ENCODE measurements at regions not wholly inside any gene's neighbourhood (a gene's known extent, or its start where the extent isn't known, plus 50 kb on each side); places are given as distances from the start of the nearest gene placed in this dataset.

DNA sequence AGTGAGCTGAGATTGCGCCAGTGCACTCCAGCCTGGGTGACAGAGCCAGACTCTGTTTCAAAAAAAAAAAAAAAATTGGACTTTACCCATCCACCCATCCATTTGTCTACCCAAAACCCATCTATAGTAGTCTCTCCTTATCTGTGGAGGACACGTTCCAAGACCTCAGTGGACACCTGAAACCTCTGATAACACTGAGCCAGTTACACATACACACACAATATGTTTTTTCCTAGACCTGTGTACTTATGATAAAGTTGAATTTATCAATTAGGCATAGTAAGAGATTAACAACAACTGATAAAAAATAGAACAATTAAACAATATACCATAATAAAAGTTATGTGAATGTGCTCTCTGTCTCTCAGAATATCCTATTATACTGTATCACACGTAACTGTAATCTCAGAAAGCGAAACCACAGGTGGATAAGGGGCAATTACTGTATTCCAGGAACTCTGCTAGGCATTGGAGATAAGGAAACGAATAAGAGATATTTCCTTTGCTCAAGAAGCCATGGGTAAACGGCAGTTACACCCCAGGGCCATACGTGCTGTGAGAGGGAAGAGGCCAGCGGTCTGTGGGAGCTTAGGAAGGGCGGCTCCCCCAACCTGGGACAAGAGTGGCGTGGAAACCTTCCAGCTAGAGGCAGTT is 84.2 kb upstream of the DISP3 start:
- no peak overlapping the region for H2AFZ ChIP-seq
- peaks cover 15% of the 10 kb centered on the region for H3K4me1 Mint-ChIP-seq
- no peaks in the 10 kb centered on the region for H3K36me3 ChIP-seq (ENCODE audit: insufficient read depth)
- H3K9me3 Mint-ChIP-seq = no peaks in the 10 kb centered on the region
- H3K27ac ChIP-seq (ENCODE audit: low read depth) = no peak overlapping the region
- H4K20me1 ChIP-seq (replicated peaks; ENCODE audit: insufficient read depth) = no peaks in the 10 kb centered on the region
- no peak overlapping the region for H3K4me2 ChIP-seq
- ATAC-seq (no peak), DNase-seq (ENCODE audit: low spot score) (no peak)
- TF ChIP-seq ZNF114 (CRISPR knock-in tag; IDR thresholded peaks at IDR 0.05) = no peak
- TF ChIP-seq JUNB (IDR thresholded peaks at IDR 0.05; ENCODE audit: unreplicated experiment) = no peak
- TF ChIP-seq, protein P1, sequence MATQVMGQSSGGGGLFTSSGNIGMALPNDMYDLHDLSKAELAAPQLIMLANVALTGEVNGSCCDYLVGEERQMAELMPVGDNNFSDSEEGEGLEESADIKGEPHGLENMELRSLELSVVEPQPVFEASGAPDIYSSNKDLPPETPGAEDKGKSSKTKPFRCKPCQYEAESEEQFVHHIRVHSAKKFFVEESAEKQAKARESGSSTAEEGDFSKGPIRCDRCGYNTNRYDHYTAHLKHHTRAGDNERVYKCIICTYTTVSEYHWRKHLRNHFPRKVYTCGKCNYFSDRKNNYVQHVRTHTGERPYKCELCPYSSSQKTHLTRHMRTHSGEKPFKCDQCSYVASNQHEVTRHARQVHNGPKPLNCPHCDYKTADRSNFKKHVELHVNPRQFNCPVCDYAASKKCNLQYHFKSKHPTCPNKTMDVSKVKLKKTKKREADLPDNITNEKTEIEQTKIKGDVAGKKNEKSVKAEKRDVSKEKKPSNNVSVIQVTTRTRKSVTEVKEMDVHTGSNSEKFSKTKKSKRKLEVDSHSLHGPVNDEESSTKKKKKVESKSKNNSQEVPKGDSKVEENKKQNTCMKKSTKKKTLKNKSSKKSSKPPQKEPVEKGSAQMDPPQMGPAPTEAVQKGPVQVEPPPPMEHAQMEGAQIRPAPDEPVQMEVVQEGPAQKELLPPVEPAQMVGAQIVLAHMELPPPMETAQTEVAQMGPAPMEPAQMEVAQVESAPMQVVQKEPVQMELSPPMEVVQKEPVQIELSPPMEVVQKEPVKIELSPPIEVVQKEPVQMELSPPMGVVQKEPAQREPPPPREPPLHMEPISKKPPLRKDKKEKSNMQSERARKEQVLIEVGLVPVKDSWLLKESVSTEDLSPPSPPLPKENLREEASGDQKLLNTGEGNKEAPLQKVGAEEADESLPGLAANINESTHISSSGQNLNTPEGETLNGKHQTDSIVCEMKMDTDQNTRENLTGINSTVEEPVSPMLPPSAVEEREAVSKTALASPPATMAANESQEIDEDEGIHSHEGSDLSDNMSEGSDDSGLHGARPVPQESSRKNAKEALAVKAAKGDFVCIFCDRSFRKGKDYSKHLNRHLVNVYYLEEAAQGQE (IDR thresholded peaks at IDR 0.05; ENCODE audit: unreplicated experiment) = no peak
- no peak for TF ChIP-seq CREB1 (CRISPR knock-in tag; IDR thresholded peaks at IDR 0.05; ENCODE audit: low read depth)
- TF ChIP-seq STAT1 (IDR thresholded peaks at IDR 0.05; ENCODE audit: unreplicated experiment) = no peak
- no peak for TF ChIP-seq ZNF331 (CRISPR knock-in tag; IDR thresholded peaks at IDR 0.05; ENCODE audit: low read depth)
- no peak for TF ChIP-seq NANOG (IDR thresholded peaks at IDR 0.05; ENCODE audit: borderline replicate concordance)
- TF ChIP-seq EZH2phosphoT487 (IDR thresholded peaks at IDR 0.05; ENCODE audit: unreplicated experiment) = no peak
- no peak for TF ChIP-seq CTCF (conservative IDR thresholded peaks at IDR 0.05; ENCODE audit: low read depth in 2 of 2)
- no peak for TF ChIP-seq EZH2 (IDR thresholded peaks at IDR 0.05; ENCODE audit: low read depth, unreplicated experiment)
- TF ChIP-seq ETS1 (IDR thresholded peaks at IDR 0.05) = no peak
- no peak for TF ChIP-seq POLR2AphosphoS5 (IDR thresholded peaks at IDR 0.05; ENCODE audit: low read depth)
- TF ChIP-seq, protein P2, sequence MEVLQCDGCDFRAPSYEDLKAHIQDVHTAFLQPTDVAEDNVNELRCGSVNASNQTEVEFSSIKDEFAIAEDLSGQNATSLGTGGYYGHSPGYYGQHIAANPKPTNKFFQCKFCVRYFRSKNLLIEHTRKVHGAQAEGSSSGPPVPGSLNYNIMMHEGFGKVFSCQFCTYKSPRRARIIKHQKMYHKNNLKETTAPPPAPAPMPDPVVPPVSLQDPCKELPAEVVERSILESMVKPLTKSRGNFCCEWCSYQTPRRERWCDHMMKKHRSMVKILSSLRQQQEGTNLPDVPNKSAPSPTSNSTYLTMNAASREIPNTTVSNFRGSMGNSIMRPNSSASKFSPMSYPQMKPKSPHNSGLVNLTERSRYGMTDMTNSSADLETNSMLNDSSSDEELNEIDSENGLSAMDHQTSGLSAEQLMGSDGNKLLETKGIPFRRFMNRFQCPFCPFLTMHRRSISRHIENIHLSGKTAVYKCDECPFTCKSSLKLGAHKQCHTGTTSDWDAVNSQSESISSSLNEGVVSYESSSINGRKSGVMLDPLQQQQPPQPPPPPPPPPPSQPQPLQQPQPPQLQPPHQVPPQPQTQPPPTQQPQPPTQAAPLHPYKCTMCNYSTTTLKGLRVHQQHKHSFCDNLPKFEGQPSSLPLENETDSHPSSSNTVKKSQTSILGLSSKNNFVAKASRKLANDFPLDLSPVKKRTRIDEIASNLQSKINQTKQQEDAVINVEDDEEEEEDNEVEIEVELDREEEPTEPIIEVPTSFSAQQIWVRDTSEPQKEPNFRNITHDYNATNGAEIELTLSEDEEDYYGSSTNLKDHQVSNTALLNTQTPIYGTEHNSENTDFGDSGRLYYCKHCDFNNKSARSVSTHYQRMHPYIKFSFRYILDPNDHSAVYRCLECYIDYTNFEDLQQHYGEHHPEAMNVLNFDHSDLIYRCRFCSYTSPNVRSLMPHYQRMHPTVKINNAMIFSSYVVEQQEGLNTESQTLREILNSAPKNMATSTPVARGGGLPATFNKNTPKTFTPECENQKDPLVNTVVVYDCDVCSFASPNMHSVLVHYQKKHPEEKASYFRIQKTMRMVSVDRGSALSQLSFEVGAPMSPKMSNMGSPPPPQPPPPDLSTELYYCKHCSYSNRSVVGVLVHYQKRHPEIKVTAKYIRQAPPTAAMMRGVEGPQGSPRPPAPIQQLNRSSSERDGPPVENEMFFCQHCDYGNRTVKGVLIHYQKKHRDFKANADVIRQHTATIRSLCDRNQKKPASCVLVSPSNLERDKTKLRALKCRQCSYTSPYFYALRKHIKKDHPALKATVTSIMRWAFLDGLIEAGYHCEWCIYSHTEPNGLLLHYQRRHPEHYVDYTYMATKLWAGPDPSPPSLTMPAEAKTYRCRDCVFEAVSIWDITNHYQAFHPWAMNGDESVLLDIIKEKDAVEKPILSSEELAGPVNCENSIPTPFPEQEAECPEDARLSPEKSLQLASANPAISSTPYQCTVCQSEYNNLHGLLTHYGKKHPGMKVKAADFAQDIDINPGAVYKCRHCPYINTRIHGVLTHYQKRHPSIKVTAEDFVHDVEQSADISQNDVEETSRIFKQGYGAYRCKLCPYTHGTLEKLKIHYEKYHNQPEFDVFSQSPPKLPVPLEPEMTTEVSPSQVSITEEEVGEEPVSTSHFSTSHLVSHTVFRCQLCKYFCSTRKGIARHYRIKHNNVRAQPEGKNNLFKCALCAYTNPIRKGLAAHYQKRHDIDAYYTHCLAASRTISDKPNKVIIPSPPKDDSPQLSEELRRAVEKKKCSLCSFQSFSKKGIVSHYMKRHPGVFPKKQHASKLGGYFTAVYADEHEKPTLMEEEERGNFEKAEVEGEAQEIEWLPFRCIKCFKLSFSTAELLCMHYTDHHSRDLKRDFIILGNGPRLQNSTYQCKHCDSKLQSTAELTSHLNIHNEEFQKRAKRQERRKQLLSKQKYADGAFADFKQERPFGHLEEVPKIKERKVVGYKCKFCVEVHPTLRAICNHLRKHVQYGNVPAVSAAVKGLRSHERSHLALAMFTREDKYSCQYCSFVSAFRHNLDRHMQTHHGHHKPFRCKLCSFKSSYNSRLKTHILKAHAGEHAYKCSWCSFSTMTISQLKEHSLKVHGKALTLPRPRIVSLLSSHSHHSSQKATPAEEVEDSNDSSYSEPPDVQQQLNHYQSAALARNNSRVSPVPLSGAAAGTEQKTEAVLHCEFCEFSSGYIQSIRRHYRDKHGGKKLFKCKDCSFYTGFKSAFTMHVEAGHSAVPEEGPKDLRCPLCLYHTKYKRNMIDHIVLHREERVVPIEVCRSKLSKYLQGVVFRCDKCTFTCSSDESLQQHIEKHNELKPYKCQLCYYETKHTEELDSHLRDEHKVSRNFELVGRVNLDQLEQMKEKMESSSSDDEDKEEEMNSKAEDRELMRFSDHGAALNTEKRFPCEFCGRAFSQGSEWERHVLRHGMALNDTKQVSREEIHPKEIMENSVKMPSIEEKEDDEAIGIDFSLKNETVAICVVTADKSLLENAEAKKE (CRISPR knock-in tag; IDR thresholded peaks at IDR 0.05) = no peak
- no peak overlapping the region for H3K4me3 Mint-ChIP-seq
- no peak overlapping the region for H3K27ac Mint-ChIP-seq
- H3K4me3 ChIP-seq = no peak overlapping the region
- no peaks in the 10 kb centered on the region for H3F3A ChIP-seq (replicated peaks; ENCODE audit: low read depth)
- H3K9me2 ChIP-seq (ENCODE audit: insufficient read depth) = no peaks in the 10 kb centered on the region
- no peaks in the 10 kb centered on the region for H3K36me3 Mint-ChIP-seq (ENCODE audit: low read depth)
- no peaks in the 10 kb centered on the region for H3K27me3 ChIP-seq (ENCODE audit: insufficient read depth)
- no peaks in the 10 kb centered on the region for H3K27me3 Mint-ChIP-seq (ENCODE audit: insufficient read depth, low read depth, poor library complexity)
- no peaks in the 10 kb centered on the region for H3K79me2 ChIP-seq (replicated peaks; ENCODE audit: insufficient read depth)
- no peaks in the 10 kb centered on the region for H3K4me1 ChIP-seq (ENCODE audit: insufficient read depth)

Data from GM23338 (cell line).